Left ventricle myocardium inferior (tissue), 1 donor: ENCODE measurements at regions not wholly inside any gene's neighbourhood (a gene's known extent, or its start where the extent isn't known, plus 50 kb on each side); places are given as distances from the start of the nearest gene placed in this dataset.

Experiments used
- DNase-seq: peaks from one replicate; pipeline ENCODE4 v3.0.0-alpha.2; 2020
- H3K27ac ChIP-seq: fragments of 200-600 bp; replicated peaks from 2 replicates; pipeline ENCODE4 v1.8.0; 2021
- H3K27me3 ChIP-seq: fragments of 200-600 bp; 2 replicates; pipeline ENCODE4 v1.8.0; 2021; ENCODE audit warnings: low read depth
- H3K36me3 ChIP-seq: fragments of 200-600 bp; 2 replicates; pipeline ENCODE4 v1.8.0; 2021
- H3K4me1 ChIP-seq: fragments of 200-600 bp; 2 replicates; pipeline ENCODE4 v1.8.0; 2021
- H3K4me3 ChIP-seq: fragments of 200-600 bp; 2 replicates; pipeline ENCODE4 v1.8.0; 2021; ENCODE audit warnings: mild to moderate bottlenecking, moderate library complexity
- H3K9me3 ChIP-seq: fragments of 200-600 bp; replicated peaks from 2 replicates; pipeline ENCODE4 v1.8.0; 2021
- CTCF ChIP-seq: fragments of 200-600 bp; IDR thresholded peaks from 2 replicates; pipeline ENCODE4 v1.8.0; 2021; ENCODE audit warnings: antibody characterized with exemption, mild to moderate bottlenecking, borderline replicate concordance
- intact Hi-C: fragments of 100-400 bp; cut with micrococcal nuclease; formaldehyde crosslinking; loops from one replicate; pipeline ENCODE4 v1.11.0; 2022
- donor health status: DM: no; HTN: yes; CAD: no; lungs with severe emphysema.

- no peak overlapping the region for H3K27ac ChIP-seq
- no peaks in the 10 kb centered on the region for H3K36me3 ChIP-seq
- peaks cover 6% of the 10 kb centered on the region for H3K27me3 ChIP-seq
- TF ChIP-seq CTCF = no peak
- no peak for DNase-seq
- intact Hi-C loops = no loop called here
- H3K4me1 ChIP-seq = no peaks in the 10 kb centered on the region
- no peak overlapping the region for H3K4me3 ChIP-seq
- H3K9me3 ChIP-seq = peaks cover under 1% of the 10 kb centered on the region
Measured at GRCh38 chr16:73753931-73754330, 542.7 kb upstream of the PSMD7 start.

GRCh38 chr16:73750639-73751038 is 546.0 kb upstream of the PSMD7 start:
- Histone ChIP-seq H3K4me3 (no peak overlapping the region), H3K27ac (no peak overlapping the region), H3K36me3 (no peaks in the 10 kb centered on the region), H3K9me3 (peaks cover 8% of the 10 kb centered on the region), H3K4me1 (no peaks in the 10 kb centered on the region), H3K27me3 (peaks cover 6% of the 10 kb centered on the region)
- TF ChIP-seq CTCF = no peak
- intact Hi-C loops = no loop called here
- no peak for DNase-seq

- intact Hi-C loops = no loop called here
- no peak for TF ChIP-seq CTCF
- no peak overlapping the region for H3K4me3 ChIP-seq
Measured at GRCh38 chr16:73747328-73747727, 549.3 kb upstream of the PSMD7 start.

GRCh38 chr16:73746554-73746953 is 550.1 kb upstream of the PSMD7 start:
- intact Hi-C loops = no loop called here
- Histone ChIP-seq H3K27ac (no peak overlapping the region), H3K9me3 (peaks cover 8% of the 10 kb centered on the region), H3K4me3 (no peak overlapping the region), H3K4me1 (no peaks in the 10 kb centered on the region), H3K27me3 (no peaks in the 10 kb centered on the region), H3K36me3 (no peaks in the 10 kb centered on the region)
- no peak for TF ChIP-seq CTCF
- DNase-seq = no peak

More at GRCh38 chr16:73747328-73747727, 549.3 kb upstream of the PSMD7 start:
- Histone ChIP-seq H3K36me3 (no peaks in the 10 kb centered on the region), H3K4me1 (no peaks in the 10 kb centered on the region), H3K27ac (no peak overlapping the region), H3K27me3 (no peaks in the 10 kb centered on the region), H3K9me3 (peaks cover 8% of the 10 kb centered on the region)
- DNase-seq = no peak

GRCh38 chr16:73743665-73744496 is 552.7 kb upstream of the PSMD7 start:
- Histone ChIP-seq H3K4me1 (no peaks in the 10 kb centered on the region), H3K27me3 (no peaks in the 10 kb centered on the region), H3K36me3 (no peaks in the 10 kb centered on the region), H3K9me3 (peaks cover 8% of the 10 kb centered on the region), H3K4me3 (no peak overlapping the region), H3K27ac (no peak overlapping the region)
- intact Hi-C loops = no loop called here
- TF ChIP-seq CTCF = peak; percentile 17
- no peak for DNase-seq
